HG02623 (cell line): ENCODE measurements at regions not wholly inside any gene's neighbourhood (a gene's known extent, or its start where the extent isn't known, plus 50 kb on each side); places are given as distances from the start of the nearest gene placed in this dataset.

Source experiments
- ATAC-seq: cut with Tn5 transposase; IDR thresholded peaks from one replicate; pipeline ENCODE4 v1.9.1; 2021; ENCODE audit warnings: moderate library complexity; ENCODE audit not compliant: unreplicated experiment

DNA sequence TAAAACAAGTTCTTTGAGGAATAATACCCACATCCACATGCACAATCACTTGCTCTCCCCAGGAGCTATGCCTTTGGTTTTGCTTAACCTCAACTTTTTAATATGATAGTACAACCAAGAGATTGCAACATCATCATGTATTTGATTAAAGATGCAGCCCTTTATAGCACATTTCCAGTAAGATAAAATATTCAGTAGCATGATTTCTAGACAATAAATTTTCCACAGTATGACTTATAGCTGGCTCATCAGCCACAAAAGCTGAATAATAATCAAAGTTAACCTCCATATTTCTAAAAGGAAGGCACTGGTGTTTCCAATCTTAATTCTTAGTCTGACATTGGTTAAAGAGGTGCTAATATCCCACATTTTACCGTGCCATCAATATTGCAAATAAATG, 622.5 kb downstream of the TBL1XR1 start:
- no peak for ATAC-seq

DNA sequence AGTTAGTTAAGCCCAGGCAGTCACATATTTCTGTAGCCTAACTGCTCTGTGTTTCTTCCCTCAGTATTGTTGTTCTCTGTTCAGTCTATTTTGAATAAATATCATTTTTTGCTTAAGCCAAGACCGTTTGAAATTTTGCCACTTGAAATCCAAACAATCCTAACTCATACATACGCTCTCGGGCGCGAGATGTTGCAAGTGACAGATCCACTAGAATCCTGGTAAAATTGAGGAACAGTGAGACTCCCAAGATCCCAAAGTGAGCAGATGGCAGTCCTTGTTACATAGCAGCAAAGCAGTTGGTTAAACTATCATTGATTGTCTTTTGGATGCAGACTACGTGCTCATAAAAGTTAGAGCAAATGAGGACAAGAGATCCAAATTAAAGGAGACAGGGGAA, 625.4 kb downstream of the TBL1XR1 start:
- no peak for ATAC-seq

DNA sequence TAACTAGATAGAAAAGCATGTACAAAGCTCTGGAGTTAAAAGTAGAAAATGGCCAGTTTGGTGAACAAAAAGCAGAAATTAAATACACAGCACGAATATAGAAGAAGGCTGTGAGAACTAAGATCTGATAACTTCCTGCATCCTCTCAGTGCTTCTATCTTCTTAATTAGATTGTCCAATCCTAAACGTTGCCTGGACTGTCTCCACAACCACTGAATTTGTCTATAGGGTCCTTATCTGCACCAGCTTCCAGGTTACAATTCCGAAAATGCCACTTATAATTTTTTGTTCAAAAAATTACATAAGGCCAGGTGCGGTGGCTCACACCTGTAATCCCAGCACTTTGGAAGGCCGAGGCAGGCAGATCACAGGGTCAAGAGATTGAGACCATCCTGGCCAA, 626.3 kb downstream of the TBL1XR1 start:
- ATAC-seq, result no peak

DNA sequence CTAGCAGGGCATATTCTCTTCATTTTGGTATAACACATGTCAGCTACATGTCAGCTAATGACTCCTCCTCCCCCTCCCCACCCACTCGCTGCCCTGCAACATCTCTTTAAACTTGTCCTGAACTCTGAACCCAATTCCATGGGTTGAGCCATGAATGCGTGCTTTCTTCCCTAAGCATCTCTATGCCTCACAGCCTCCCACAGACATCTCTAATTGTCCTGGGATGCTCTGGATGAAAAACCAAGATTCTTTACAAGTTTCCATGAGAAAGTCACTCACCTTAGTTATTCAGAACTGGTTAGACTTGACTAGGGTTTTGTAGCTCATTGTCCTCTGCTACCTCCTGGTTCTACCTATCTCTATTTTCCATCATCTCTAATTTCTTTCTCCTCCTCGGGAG, 629.1 kb downstream of the TBL1XR1 start:
- no peak for ATAC-seq

- no peak for ATAC-seq
These were observed 630.5 kb downstream of the TBL1XR1 start for GRCh38 chr3:176566757-176567156.

DNA sequence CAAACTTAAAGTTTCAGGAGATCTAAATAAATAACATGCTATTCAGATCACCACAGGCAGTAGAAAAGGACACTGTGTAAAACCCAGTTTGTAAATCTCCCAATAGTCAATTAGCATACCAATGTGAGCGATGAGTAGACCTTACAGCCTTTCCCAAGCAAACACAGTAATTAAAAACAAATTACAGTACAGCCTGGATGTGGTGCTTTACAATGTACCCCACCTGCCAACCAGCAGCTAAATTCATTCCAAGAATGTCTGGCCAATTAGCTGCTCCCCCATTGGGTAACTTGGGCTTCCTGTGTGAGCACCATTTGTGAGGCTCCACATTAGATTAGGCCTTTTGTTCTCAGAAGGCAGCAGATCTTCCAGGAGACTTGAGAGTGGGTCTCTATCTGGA, 635.0 kb downstream of the TBL1XR1 start:
- ATAC-seq, result no peak

- ATAC-seq, result no peak
These were observed 635.5 kb downstream of the TBL1XR1 start for GRCh38 chr3:176561826-176562225.

DNA sequence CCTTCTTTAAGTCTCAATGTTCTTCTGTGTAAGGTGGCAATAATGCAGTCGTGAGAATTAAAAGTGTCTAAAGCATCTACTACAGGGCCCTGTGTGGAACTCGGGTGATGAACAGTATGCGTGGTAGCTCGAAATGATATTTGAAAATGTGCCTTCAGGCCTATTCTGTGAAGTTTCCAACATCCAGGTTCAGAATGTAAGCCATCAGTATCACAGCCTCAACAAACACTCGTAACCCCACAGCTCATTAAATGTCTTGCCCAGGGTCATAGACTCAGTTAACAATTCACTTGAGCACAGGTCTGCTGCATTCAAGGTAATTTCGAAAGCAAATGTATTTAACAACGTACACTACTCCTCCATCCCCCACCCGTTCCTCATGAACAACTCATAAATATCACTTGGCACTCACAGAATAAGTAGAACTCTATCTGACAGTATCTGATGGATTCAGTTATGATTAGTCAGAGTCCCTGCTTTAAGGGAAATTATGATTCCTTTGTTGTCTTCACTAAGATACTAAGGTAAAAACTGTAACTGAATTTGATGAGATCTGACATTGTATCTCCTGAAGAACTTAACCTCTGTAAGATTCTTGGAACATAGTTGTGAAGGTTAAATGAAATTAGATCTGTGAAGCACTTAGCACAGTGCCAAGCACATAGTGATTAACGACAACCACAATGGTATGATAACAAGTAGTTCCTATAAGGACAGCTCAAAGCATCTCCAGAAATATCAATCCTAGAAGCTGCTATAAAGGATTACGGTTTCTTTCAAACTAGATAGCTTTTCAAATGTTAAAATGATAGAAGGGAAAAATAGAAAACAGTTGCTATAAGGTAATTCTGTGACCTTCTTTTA, 642.3 kb downstream of the TBL1XR1 start:
- no peak for ATAC-seq

GRCh38 chr3:176554264-176554663, 643.0 kb downstream of the TBL1XR1 start:
- ATAC-seq, result no peak

DNA sequence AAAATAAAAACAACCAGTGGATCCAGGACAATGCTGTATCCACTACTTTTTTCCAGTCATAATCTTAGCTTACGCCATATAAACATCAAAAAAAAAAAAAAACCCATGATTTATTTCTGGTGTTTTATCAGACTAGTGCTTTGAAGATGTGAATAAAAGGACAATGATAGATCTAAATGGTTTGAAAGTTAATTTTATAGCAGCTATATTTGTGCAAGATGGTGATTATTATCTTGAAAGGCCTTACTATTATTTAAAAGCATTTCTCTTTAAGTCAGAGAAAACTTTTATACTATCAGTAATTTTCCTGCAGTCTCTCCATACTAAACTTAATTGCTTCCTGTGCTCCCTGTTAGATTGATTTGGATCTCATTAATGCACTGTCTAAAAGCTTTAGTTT, 670.3 kb downstream of the TBL1XR1 start:
- ATAC-seq, result no peak

GRCh38 chr3:176526225-176526624, 671.1 kb downstream of the TBL1XR1 start:
- ATAC-seq, result no peak

DNA sequence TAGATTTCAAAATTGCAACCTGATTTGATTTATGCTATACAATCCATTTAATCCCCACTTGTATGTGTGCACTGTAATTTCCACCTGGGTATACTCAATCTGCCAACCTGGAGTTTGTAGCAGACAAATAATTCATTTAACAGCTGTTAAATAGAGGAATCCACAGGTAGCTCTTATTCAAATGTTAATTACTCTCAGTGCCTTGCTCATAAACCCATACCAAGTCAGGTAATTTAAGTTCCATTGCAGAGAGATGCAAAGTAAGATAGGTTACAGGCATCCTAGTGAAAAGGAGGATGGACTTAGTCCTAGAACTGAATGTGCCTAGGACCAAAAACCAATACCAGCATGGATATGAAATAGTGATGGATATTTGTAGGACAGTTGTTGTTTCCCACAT, 674.2 kb downstream of the TBL1XR1 start:
- ATAC-seq, result no peak

GRCh38 chr3:176522436-176522835, 674.8 kb downstream of the TBL1XR1 start:
- ATAC-seq, result no peak

DNA sequence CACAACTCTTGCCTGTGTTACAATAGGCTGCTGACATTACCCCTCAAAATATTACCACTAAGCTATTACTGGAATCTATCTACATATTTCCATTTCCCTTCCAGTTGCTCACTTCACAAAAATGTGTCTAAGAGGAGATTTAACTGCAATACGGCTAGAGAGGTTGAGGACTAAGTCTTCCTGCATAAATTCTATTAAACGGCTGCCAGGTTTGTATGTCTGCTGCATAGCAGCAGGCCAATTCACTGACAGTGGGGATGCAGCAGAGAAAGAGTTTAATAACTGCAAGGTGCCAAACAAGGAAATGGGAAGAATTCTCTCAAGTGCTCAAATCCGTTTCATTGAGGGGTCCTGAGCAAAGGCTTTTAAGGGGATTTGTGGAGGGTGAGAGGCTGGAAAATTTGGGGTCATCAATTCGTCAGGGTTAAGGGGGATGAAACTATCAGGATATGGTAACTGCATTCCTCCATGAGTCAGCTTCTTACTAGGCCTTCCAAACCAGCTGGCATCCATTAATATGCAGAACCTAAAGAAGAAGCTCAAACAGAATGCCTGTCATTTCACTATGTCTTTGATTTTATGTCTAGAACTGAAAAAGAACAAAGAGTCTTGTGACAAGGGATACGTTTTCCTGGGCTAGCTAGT, 675.6 kb downstream of the TBL1XR1 start:
- no peak for ATAC-seq

- no peak for ATAC-seq
These were observed 683.0 kb downstream of the TBL1XR1 start for GRCh38 chr3:176514297-176514696.

GRCh38 chr3:176513604-176514003, 683.7 kb downstream of the TBL1XR1 start:
- ATAC-seq, result no peak

GRCh38 chr3:176512037-176512436, 685.2 kb downstream of the TBL1XR1 start:
- ATAC-seq, result no peak

- ATAC-seq, result no peak
These were observed 687.2 kb downstream of the TBL1XR1 start for GRCh38 chr3:176510097-176510496.

DNA sequence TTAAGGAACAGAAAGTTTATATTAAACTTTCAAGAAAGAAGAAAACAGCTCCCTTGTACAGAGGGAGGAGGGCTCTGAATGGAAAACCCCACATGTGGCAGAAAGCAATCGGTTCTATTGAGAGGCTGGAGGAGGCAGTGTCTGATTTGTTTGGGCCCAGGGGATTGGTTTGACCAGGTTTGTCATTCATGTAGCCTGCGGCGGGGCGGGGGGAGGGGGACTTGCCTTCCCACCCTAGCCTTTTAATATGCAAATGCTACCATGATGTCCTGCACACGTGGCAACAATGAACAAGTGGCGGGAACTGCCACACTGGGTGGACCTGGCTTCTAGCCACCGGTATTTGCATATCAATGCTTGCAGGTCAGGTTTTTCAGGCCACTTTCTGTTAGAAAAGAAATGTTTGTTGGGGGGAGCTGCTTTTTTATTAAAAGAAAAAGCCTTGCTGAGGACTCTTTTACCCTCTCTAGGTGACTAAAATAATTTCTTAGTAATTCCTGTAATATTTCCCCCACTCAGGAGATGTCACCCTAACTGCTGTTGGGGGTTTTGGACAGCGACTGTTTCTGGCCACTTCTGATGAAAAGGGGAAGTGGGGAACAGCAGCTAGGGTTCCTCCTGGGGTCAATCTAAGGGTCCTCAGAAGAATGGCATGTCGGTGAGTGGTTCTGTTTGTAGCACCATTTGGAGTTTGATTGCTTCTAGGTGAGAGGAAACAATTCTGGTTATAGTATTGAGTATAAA, 691.2 kb downstream of the TBL1XR1 start:
- ATAC-seq, result no peak

DNA sequence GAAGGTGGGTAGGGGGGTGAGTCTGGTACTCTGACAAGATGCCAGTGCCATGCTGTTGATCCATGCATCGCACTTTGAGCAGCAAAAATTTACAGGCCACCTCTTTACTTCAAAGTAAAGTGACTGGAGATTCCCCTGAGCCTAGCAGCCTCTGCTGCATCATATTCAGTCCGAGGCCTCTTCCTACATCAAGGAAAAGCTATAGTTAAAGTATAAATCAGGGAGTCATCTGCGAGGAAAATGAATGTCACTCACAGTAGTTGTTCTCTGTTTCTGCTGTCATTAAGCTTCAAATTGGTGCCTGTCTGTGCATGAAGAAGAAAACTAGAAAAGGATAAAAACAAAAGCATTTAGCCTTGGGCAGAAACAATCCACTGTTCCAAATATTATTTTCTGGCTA, 706.2 kb downstream of the TBL1XR1 start:
- ATAC-seq, result no peak

DNA sequence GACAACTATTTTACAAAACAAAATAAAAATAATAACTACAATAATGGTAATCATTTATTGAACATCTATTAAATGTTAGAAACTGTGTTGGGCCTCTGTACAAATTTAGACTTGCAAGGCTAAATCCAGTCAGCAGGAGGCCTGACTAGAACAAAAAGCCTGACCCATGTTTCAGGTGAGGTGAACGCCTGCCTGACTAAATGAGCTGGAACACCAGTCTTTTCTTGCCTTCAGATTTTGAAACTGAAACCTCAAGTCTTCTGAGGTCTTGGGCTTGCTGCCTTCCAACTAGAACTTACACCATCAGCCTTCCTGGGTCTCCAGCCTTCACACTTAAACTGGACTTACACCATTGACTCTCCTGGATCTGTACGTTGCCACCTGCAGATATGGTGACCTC, 706.9 kb downstream of the TBL1XR1 start:
- ATAC-seq, result no peak

DNA sequence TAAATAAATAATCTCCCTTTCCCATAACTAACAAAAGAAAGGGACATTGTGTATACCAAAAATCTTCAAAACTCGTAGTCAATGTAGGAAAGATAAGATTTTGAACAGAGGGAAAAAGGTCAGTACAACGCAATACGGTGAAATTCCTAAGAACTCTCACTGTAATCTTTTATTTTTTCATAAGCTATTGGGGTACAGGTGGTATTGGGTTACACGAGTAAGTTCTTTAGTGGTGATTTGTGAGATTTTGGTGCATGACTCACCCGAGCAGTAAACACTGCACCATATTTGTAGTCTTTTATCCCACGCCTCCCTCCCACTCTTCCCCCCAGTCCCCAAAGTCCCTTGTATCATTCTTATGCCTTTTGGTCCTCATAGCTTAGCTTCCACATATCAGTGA, 718.0 kb downstream of the TBL1XR1 start:
- ATAC-seq, result no peak
